HepG2 (cell line): ENCODE measurements at regions not wholly inside any gene's neighbourhood (a gene's known extent, or its start where the extent isn't known, plus 50 kb on each side); places are given as distances from the start of the nearest gene placed in this dataset.

Experiments
- ATAC-seq: fragments of 200-7000 bp; cut with Tn5 transposase; 3 replicates; pipeline ENCODE4 v1.9.1; 2020; ENCODE audit warnings: mild to moderate bottlenecking, moderate library complexity
- BruUV-seq: library from RNA; stranded (reverse); fragments of 400-500 nt; replicated peaks from 2 replicates; lab custom pipeline; 2021; lab: Mats Ljungman, UMichigan
- CTCF ChIA-PET: fragments of 300-600 bp; formaldehyde crosslinking; extraction: SDS; loops from one replicate; lab custom pipeline; 2021; ENCODE audit warnings: low total read pairs, inconsistent platforms, low intra/inter-chr PET ratio; lab: Yijun Ruan, JAX
- POLR2A ChIA-PET: fragments of 350-600 bp; sonication (Branson Sonifier 250); formaldehyde crosslinking; loops from one replicate; lab custom pipeline; 2020; ENCODE audit warnings: antibody characterized with exemption, inconsistent platforms; lab: Yijun Ruan, JAX
- DNase-seq: peaks from one replicate; pipeline ENCODE4 v3.0.0-alpha.2; 2015; ENCODE audit warnings: low spot score
- FAIRE-seq: peaks from 3 replicates; lab custom pipeline; 2011; peaks lifted over from hg19 to GRCh38; lab: Jason Lieb, UNC
- H2AFZ ChIP-seq: one replicate; pipeline ENCODE4 v1.6.1; 2011; ENCODE audit warnings: low read length, inconsistent platforms
- H3K27ac ChIP-seq: fragments of 300-600 bp; 3 replicates; pipeline ENCODE4 v1.8.0; 2011; ENCODE audit warnings: mixed run types, mild to moderate bottlenecking, mixed read lengths, low read length, inconsistent platforms; ENCODE audit not compliant: insufficient read depth; ENCODE audit errors: extremely low read length
- H3K27me3 ChIP-seq, 2 experiments: fragments of 200-600 bp in 1 of 2; 2 replicates in 1 of 2; 3 replicates in 1 of 2; pipeline versions ENCODE4 v1.6.0 to v1.8.0; 2011; ENCODE audit warnings: low read length in 2 of 2, mild to moderate bottlenecking in 2 of 2, moderate library complexity in 2 of 2, inconsistent platforms in 1 of 2; ENCODE audit not compliant: insufficient read depth in 2 of 2, control insufficient read depth in 1 of 2
- H3K36me3 ChIP-seq, 2 experiments: fragments of 200-600 bp in 1 of 2; replicated peaks in 1 of 2; 2 replicates in 1 of 2; 3 replicates in 1 of 2; pipeline versions ENCODE4 v1.5.1 to v1.8.0; 2011; ENCODE audit warnings: low read length in 2 of 2, inconsistent platforms in 1 of 2; ENCODE audit not compliant: insufficient read depth in 2 of 2, control insufficient read depth in 1 of 2
- H3K4me1 ChIP-seq: 2 replicates; pipeline ENCODE4 v1.5.1; 2012; ENCODE audit warnings: low read length, inconsistent platforms; ENCODE audit not compliant: insufficient read depth
- H3K4me2 ChIP-seq: 2 replicates; pipeline ENCODE4 v1.6.0; 2011; ENCODE audit warnings: low read depth, low read length, inconsistent platforms
- H3K4me3 ChIP-seq, 3 experiments: fragments of 200-600 bp in 1 of 3; sonication (generic), shearing (Covaris generic) in 1 of 3; replicated peaks in 1 of 3; 2 replicates each; pipeline ENCODE4 v1.5.1; 2011 to 2016; ENCODE audit warnings: low read length in 3 of 3, inconsistent platforms in 2 of 3, low read depth in 2 of 3, mild to moderate bottlenecking in 2 of 3, control low read depth in 1 of 3, mixed read lengths in 1 of 3; ENCODE audit not compliant: insufficient read depth in 1 of 3
- H3K79me2 ChIP-seq: one replicate; pipeline ENCODE4 v1.6.1; 2011; ENCODE audit warnings: low read length, inconsistent platforms; ENCODE audit not compliant: insufficient read depth
- H3K9ac ChIP-seq: 2 replicates; pipeline ENCODE4 v1.6.0; 2011; ENCODE audit warnings: mild to moderate bottlenecking, low read depth, low read length, inconsistent platforms; ENCODE audit not compliant: insufficient read depth
- H3K9me3 ChIP-seq: 2 replicates; pipeline ENCODE4 v1.5.1; 2012; ENCODE audit warnings: mild to moderate bottlenecking, low read length
- H4K20me1 ChIP-seq: 2 replicates; pipeline ENCODE4 v1.6.0; 2011; ENCODE audit warnings: inconsistent platforms, mild to moderate bottlenecking, low read length, moderate library complexity; ENCODE audit not compliant: insufficient read depth
- ELF1 ChIP-seq: sonication (generic); formaldehyde crosslinking; IDR thresholded peaks from 2 replicates; pipeline ENCODE4 v1.4.0; 2020; ENCODE audit warnings: missing genetic modification reagents
- PRDM4 ChIP-seq: sonication (generic); formaldehyde crosslinking; IDR thresholded peaks from 2 replicates; pipeline ENCODE4 v1.9.0; 2021; ENCODE audit warnings: missing genetic modification reagents, borderline replicate concordance
- SRSF9 ChIP-seq: fragments of 200-400 bp; formaldehyde crosslinking; IDR thresholded peaks from 2 replicates; pipeline ENCODE4 v1.6.1; 2018; ENCODE audit warnings: borderline replicate concordance, mild to moderate bottlenecking, low read depth, low read length; ENCODE audit not compliant: insufficient read depth, poor library complexity, severe bottlenecking
- ZBTB46 ChIP-seq: sonication (generic); formaldehyde crosslinking; IDR thresholded peaks from 2 replicates; pipeline ENCODE4 v1.4.0; 2020; ENCODE audit warnings: mild to moderate bottlenecking, missing genetic modification reagents, borderline replicate concordance
- ZNF749 ChIP-seq: sonication (generic); formaldehyde crosslinking; IDR thresholded peaks from 2 replicates; pipeline ENCODE4 v1.8.0; 2022; ENCODE audit warnings: mild to moderate bottlenecking, missing genetic modification reagents, moderate library complexity, borderline replicate concordance
- WGBS: methylation state at CpG from one replicate; pipeline ENCODE4 v1.1.6; 2017; ENCODE audit warnings: low lambda C conversion rate; 5-methylcytosine and 5-hydroxymethylcytosine counted together
- in situ Hi-C: cut with HindIII; loops from 2 replicates; pipeline ENCODE4 v1.10.0; 2017; ENCODE audit warnings: low pct_unique_long_range_greater_than_20kb; ENCODE audit not compliant: extremely low pct_ligation_motif_present
- intact Hi-C: fragments of 100-400 bp; cut with micrococcal nuclease; formaldehyde crosslinking; loops from one replicate; pipeline ENCODE4 v1.10.0; 2022; ENCODE audit not compliant: unreplicated experiment

DNA sequence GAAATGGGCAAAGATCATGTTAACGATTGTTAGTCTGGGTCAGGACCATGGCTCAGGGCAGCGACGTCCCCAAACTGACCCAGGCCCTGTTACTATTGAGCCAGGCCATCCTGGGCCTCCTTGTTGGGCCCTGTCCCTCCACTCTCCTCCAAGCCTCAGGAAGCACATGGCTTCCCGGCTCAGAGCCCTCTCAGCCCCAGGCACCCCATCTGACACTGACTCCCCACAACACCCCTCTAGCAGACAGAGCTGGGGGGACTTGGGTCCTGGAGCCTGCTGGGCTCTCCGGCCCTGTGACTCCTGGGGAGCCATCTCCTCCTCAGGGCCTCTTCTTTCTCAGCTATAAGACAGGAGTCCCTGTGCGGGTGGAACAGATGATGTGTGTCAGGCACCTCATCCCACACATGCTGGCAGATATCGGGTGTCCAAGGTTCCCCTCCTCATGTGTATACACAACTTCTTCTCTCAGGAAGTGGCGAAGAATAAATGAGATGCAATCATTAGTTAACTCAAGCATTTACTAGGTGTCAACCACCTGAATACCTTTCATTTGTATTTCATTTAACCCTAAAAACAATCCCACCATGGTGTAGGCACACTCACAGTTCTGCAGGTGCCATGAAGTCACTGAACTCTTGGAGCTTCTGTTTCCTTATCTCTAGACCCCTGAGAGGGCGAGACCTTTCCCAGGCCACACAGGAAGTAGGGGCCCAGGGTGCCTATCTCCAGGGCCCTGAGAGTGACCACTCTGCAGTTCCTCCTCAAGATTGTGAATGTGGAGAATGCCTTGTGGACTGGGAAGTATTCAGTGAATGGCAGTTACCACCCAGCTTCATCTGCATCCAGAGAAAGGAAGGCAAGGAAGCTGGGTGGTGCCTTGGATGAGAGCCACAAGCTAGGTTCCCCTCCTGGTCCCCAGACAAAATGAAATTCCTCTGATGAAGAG, 282.5 kb upstream of the TLE3 start:
- Histone ChIP-seq H3K4me1 (no peaks in the 10 kb centered on the region), H3K4me2 (no peak overlapping the region)
- no peak for DNase-seq
- in situ Hi-C loops = no loop called here
- BruUV-seq = no TSS peak
- POLR2A ChIA-PET = no interaction called here
- TF ChIP-seq ZNF749 = no peak
- TF ChIP-seq ZBTB46 (CRISPR knock-in tag) = no peak
- TF ChIP-seq PRDM4 (CRISPR knock-in tag) = no peak
- no peak for TF ChIP-seq ELF1 (CRISPR knock-in tag)
- TF ChIP-seq SRSF9 = no peak
- TF ChIP-seq, all 625 proteins: peak for 0
- Histone ChIP-seq H2AFZ (no peak overlapping the region), H3K27me3 (peaks cover 3 to 27% of the 10 kb centered on the region in 2 experiments; a peak in 4 of 5 replicates), H4K20me1 (no peaks in the 10 kb centered on the region), H3K9ac (no peak overlapping the region), H3K79me2 (no peaks in the 10 kb centered on the region), H3K4me3 (no peak overlapping the region), H3K9me3 (no peaks in the 10 kb centered on the region), H3K27ac (no peak overlapping the region), H3K36me3 (no peaks in the 10 kb centered on the region)
- WGBS = 39% methylated on average over 7 of the region's 9 CpGs
- ATAC-seq (no peak), FAIRE-seq (no peak)
- CTCF ChIA-PET = no interaction called here
- intact Hi-C loops = no loop called here
